Nephron progenitor cell (in vitro differentiated cells): ENCODE measurements at regions not wholly inside any gene's neighbourhood (a gene's known extent, or its start where the extent isn't known, plus 50 kb on each side); places are given as distances from the start of the nearest gene placed in this dataset.

ENCODE experiments used
- DNase-seq: peaks from one replicate; pipeline ENCODE4 v3.0.0; 2021
- H3K27ac Mint-ChIP-seq: 2 replicates; pipeline ENCODE4 v1.8.0; 2021; ENCODE audit warnings: mild to moderate bottlenecking, moderate library complexity, mixed read lengths
- H3K27me3 Mint-ChIP-seq: 2 replicates; pipeline ENCODE4 v1.8.0; 2021; ENCODE audit warnings: mild to moderate bottlenecking, low read depth, mixed read lengths; ENCODE audit not compliant: poor library complexity
- H3K36me3 Mint-ChIP-seq: 2 replicates; pipeline ENCODE4 v1.8.0; 2021; ENCODE audit warnings: low read depth, mixed read lengths
- H3K4me1 Mint-ChIP-seq: 2 replicates; pipeline ENCODE4 v1.8.0; 2021; ENCODE audit warnings: mixed read lengths
- H3K4me3 Mint-ChIP-seq: 2 replicates; pipeline ENCODE4 v1.8.0; 2021; ENCODE audit warnings: mild to moderate bottlenecking, moderate library complexity, mixed read lengths
- H3K9me3 Mint-ChIP-seq: 2 replicates; pipeline ENCODE4 v1.8.0; 2021; ENCODE audit warnings: mild to moderate bottlenecking, moderate library complexity, mixed read lengths
- CTCF ChIP-seq: fragments of 200-600 bp; sonication (generic); IDR thresholded peaks from 2 replicates; pipeline ENCODE4 v1.5.0; 2021; ENCODE audit warnings: antibody characterized with exemption

GRCh38 chr1:90810681-90811080 is 93.6 kb upstream of the BARHL2 start:
- Mint-ChIP-seq H3K9me3 (peaks cover 5% of the 10 kb centered on the region), H3K27ac (no peak overlapping the region), H3K36me3 (no peaks in the 10 kb centered on the region), H3K4me3 (no peak overlapping the region), H3K4me1 (peaks cover 6% of the 10 kb centered on the region), H3K27me3 (peaks cover 22% of the 10 kb centered on the region)
- DNase-seq = no peak
- TF ChIP-seq CTCF = no peak

GRCh38 chr1:90809996-90810395 is 92.9 kb upstream of the BARHL2 start:
- DNase-seq = no peak
- no peak overlapping the region for H3K4me3 Mint-ChIP-seq

DNA sequence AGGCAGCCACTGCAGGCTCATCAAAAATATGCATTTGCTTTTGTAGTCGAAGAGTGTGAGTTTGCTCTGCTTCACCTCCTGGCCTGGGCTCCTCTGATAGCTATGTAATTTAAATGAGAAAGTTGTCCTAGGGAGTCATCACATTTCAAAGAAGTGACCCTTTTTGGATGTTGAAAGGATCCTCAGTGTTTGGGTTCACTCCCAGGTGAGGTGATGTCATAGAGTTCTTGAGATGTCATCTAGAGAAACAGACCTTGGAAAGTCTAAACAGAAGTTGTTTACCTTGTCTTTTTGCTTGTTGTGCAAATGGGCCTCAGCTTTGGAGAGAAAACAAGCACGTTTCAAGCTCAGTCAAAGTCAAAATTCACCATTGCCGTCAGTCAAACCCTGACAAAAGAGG is 92.0 kb upstream of the BARHL2 start:
- Mint-ChIP-seq H3K9me3 (peaks cover 15% of the 10 kb centered on the region), H3K36me3 (peaks cover 4% of the 10 kb centered on the region), H3K27me3 (peaks cover 18% of the 10 kb centered on the region), H3K4me1 (peaks cover 6% of the 10 kb centered on the region), H3K4me3 (no peak overlapping the region), H3K27ac (no peak overlapping the region)
- no peak for DNase-seq
- no peak for TF ChIP-seq CTCF

More at GRCh38 chr1:90809996-90810395, 92.9 kb upstream of the BARHL2 start:
- no peak for TF ChIP-seq CTCF
- H3K9me3 Mint-ChIP-seq = peaks cover 11% of the 10 kb centered on the region
- H3K36me3 Mint-ChIP-seq = peaks cover 4% of the 10 kb centered on the region
- H3K27me3 Mint-ChIP-seq = peaks cover 18% of the 10 kb centered on the region
- H3K4me1 Mint-ChIP-seq = peaks cover 6% of the 10 kb centered on the region
- no peak overlapping the region for H3K27ac Mint-ChIP-seq

- Mint-ChIP-seq H3K4me1 (peaks cover 6% of the 10 kb centered on the region), H3K4me3 (no peak overlapping the region), H3K36me3 (peaks cover 4% of the 10 kb centered on the region), H3K27ac (no peak overlapping the region), H3K9me3 (peaks cover 22% of the 10 kb centered on the region), H3K27me3 (peaks cover 16% of the 10 kb centered on the region)
- TF ChIP-seq CTCF = no peak
- DNase-seq = no peak
Observed at GRCh38 chr1:90807329-90807728, 90.2 kb upstream of the BARHL2 start.

DNA sequence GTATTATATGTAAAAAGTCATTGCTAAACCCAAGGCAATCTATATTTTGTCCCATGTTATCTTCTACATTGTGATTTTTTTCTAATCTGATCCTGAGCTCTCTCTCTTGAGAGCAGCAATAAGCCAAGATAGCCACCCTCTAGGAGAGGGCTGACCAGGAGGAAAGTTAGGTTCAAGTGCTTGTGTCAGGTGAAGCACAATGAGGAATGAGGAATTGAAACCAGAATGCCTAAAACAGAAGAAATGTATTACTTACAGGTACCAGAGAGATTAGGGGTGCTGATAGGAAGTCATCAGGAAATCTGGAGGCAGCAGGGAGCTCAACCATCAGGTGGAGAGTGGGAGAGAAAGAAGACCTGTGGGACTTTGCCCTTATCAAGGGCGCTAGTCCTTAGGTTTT is 85.5 kb upstream of the BARHL2 start:
- no peak overlapping the region for H3K27ac Mint-ChIP-seq
- H3K9me3 Mint-ChIP-seq = peaks cover 22% of the 10 kb centered on the region
- H3K36me3 Mint-ChIP-seq = peaks cover 4% of the 10 kb centered on the region
- H3K4me1 Mint-ChIP-seq = no peaks in the 10 kb centered on the region
- no peak for DNase-seq
- peaks cover 8% of the 10 kb centered on the region for H3K27me3 Mint-ChIP-seq
- no peak overlapping the region for H3K4me3 Mint-ChIP-seq
- TF ChIP-seq CTCF = no peak

- DNase-seq = no peak
- no peaks in the 10 kb centered on the region for H3K36me3 Mint-ChIP-seq
- H3K27me3 Mint-ChIP-seq = no peaks in the 10 kb centered on the region
- H3K4me3 Mint-ChIP-seq = no peak overlapping the region
- H3K27ac Mint-ChIP-seq = no peak overlapping the region
- peaks cover 13% of the 10 kb centered on the region for H3K9me3 Mint-ChIP-seq
- TF ChIP-seq CTCF = no peak
- no peaks in the 10 kb centered on the region for H3K4me1 Mint-ChIP-seq
Observed at GRCh38 chr1:90800012-90800717, 83.1 kb upstream of the BARHL2 start.
